ENCODE measurements at regions not wholly inside any gene's neighbourhood (a gene's known extent, or its start where the extent isn't known, plus 50 kb on each side); places are given as distances from the start of the nearest gene placed in this dataset.
A peak's percentile ranks its signal among the peaks of the same experiment; 100 is the strongest.

GRCh38 chr2:177138823-177139222, 73.8 kb upstream of the HNRNPA3 start:
- H3K9me3 ChIP-seq (ENCODE audit: low read depth, low read length), result no peaks in the 10 kb centered on the region
- H3K36me3 ChIP-seq (ENCODE audit: insufficient read depth, low read length), result no peaks in the 10 kb centered on the region
- no peak for TF ChIP-seq EZH2 (IDR thresholded peaks at IDR 0.05)
- no peak for TF ChIP-seq FOXP2 (optimal IDR thresholded peaks at IDR 0.05; ENCODE audit: control extremely low read depth, extremely low read length, insufficient read depth)
- no peak for TF ChIP-seq POLR2AphosphoS5 (IDR thresholded peaks at IDR 0.05; ENCODE audit: borderline replicate concordance, low read depth, low read length)
- no peak overlapping the region for H3K4me3 ChIP-seq
- H3K27ac ChIP-seq, result no peak overlapping the region
- no peak for DNase-seq (ENCODE audit: low read depth, low spot score)
- no peak overlapping the region for H3K9ac ChIP-seq (ENCODE audit: insufficient read length)

DNA sequence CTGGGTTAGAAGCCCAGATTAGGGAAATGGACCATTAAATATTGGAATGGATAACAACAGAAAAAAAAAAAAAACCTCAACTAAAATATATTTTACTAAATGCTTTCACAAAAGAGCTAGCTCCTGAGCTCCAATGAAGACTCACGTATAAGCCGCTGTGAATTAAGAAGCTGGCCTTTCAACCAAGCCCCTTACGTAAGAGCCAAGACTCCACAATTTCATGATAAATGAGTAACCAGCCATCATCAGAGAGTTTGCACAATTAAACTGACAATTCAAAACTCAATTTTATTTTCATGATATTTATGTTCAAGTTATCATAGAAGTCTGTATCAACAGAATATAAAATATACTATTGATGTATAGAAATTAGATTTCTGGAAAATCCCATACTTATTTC, 70.7 kb upstream of the HNRNPA3 start:
- Histone ChIP-seq H3K27ac (no peak overlapping the region), H3K36me3 (ENCODE audit: insufficient read depth, low read length) (no peaks in the 10 kb centered on the region), H3K4me3 (no peak overlapping the region), H3K9ac (ENCODE audit: insufficient read length) (no peak overlapping the region), H3K9me3 (ENCODE audit: low read depth, low read length) (no peaks in the 10 kb centered on the region)
- no peak for TF ChIP-seq POLR2AphosphoS5 (IDR thresholded peaks at IDR 0.05; ENCODE audit: borderline replicate concordance, low read depth, low read length)
- no peak for TF ChIP-seq EZH2 (IDR thresholded peaks at IDR 0.05)
- no peak for TF ChIP-seq FOXP2 (optimal IDR thresholded peaks at IDR 0.05; ENCODE audit: control extremely low read depth, extremely low read length, insufficient read depth)
- DNase-seq (ENCODE audit: low read depth, low spot score), result no peak

DNA sequence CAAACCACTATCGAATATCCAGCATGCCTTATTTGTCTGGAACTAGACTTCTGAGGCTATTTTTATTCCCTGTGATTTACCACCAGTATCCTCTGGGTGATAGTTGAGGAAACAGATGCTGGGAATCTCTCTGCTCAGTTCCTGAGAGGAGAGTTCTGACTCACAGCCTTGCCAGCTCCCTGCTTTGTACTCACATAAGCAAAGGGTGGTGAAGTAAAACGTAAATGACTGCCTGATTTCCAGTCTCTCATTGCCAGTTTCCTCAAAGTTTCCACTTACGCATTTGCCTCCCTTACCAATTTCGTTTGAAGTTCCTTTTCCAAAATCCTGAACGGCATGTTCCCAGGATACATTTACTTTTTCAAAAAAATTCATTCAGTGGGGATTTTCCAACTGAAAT, 69.2 kb upstream of the HNRNPA3 start:
- Histone ChIP-seq H3K36me3 (ENCODE audit: insufficient read depth, low read length) (no peaks in the 10 kb centered on the region), H3K9me3 (ENCODE audit: low read depth, low read length) (no peaks in the 10 kb centered on the region), H3K4me3 (no peak overlapping the region), H3K9ac (ENCODE audit: insufficient read length) (peak overlapping the region; percentile 31), H3K27ac (peak overlapping the region; percentile 56; the same call in 1 of the 2 replicates)
- TF ChIP-seq EZH2 (IDR thresholded peaks at IDR 0.05), result no peak
- no peak for TF ChIP-seq FOXP2 (optimal IDR thresholded peaks at IDR 0.05; ENCODE audit: control extremely low read depth, extremely low read length, insufficient read depth)
- no peak for TF ChIP-seq POLR2AphosphoS5 (IDR thresholded peaks at IDR 0.05; ENCODE audit: borderline replicate concordance, low read depth, low read length)
- DNase-seq (ENCODE audit: low read depth, low spot score), result no peak

- Histone ChIP-seq H3K9ac (ENCODE audit: insufficient read length) (peak overlapping the region; percentile 43), H3K27ac (peak overlapping the region; percentile 88), H3K36me3 (ENCODE audit: insufficient read depth, low read length) (no peaks in the 10 kb centered on the region), H3K4me3 (peak overlapping the region; percentile 90), H3K9me3 (ENCODE audit: low read depth, low read length) (no peaks in the 10 kb centered on the region)
- DNase-seq (ENCODE audit: low read depth, low spot score), result peak; percentile 90
- TF ChIP-seq EZH2 (IDR thresholded peaks at IDR 0.05), result no peak
- TF ChIP-seq POLR2AphosphoS5 (IDR thresholded peaks at IDR 0.05; ENCODE audit: borderline replicate concordance, low read depth, low read length), result no peak
- no peak for TF ChIP-seq FOXP2 (optimal IDR thresholded peaks at IDR 0.05; ENCODE audit: control extremely low read depth, extremely low read length, insufficient read depth)
Observed at GRCh38 chr2:177147093-177147694, 65.4 kb upstream of the HNRNPA3 start.

- Histone ChIP-seq H3K9ac (ENCODE audit: insufficient read length) (peak overlapping the region; percentile 62), H3K36me3 (ENCODE audit: insufficient read depth, low read length) (no peaks in the 10 kb centered on the region), H3K9me3 (ENCODE audit: low read depth, low read length) (no peaks in the 10 kb centered on the region), H3K27ac (peak overlapping the region; percentile 88), H3K4me3 (peak overlapping the region; percentile 90)
- no peak for TF ChIP-seq FOXP2 (optimal IDR thresholded peaks at IDR 0.05; ENCODE audit: control extremely low read depth, extremely low read length, insufficient read depth)
- no peak for TF ChIP-seq POLR2AphosphoS5 (IDR thresholded peaks at IDR 0.05; ENCODE audit: borderline replicate concordance, low read depth, low read length)
- TF ChIP-seq EZH2 (IDR thresholded peaks at IDR 0.05), result no peak
- no peak for DNase-seq (ENCODE audit: low read depth, low spot score)
Observed at GRCh38 chr2:177147834-177148445, 64.7 kb upstream of the HNRNPA3 start.

DNA sequence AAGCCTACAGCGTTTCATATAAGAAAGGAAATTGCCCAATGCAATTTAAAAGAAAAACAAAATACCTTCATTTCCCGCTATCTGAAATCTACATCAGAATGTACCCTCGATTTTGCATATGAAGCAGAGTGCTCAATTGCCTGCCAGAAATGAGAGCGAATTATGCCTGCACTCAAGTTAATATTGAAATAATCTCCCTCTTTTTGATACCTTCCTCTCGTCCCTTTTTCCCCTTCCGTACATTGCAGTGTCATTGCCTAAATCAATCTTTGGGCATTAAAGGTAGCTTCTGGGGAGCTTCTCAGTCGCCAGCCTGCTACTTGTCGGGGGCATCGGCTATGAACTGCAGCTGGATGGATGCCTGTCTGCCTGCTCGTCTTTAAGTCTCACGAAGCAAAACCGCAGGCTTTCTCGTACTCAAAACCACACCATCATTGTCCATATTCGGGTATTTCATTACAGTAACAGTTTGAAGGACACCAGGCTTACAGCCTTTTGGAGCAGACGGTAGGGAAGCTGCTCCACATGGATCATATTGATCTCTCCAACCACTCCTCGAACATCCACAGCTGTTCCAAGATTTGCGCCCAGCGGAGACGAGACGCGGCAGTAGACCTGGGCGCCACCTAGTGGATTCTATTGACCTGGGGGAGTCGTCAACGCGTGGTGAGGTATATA, 64.0 kb upstream of the HNRNPA3 start:
- H3K9ac ChIP-seq (ENCODE audit: insufficient read length), result peak overlapping the region; percentile 62
- TF ChIP-seq POLR2AphosphoS5 (IDR thresholded peaks at IDR 0.05; ENCODE audit: borderline replicate concordance, low read depth, low read length) (no peak; the same call in 1 of the 2 replicates), FOXP2 (optimal IDR thresholded peaks at IDR 0.05; ENCODE audit: control extremely low read depth, extremely low read length, insufficient read depth) (no peak), EZH2 (IDR thresholded peaks at IDR 0.05) (no peak)
- H3K27ac ChIP-seq, result peak overlapping the region; percentile 88
- no peaks in the 10 kb centered on the region for H3K36me3 ChIP-seq (ENCODE audit: insufficient read depth, low read length)
- DNase-seq (ENCODE audit: low read depth, low spot score), result no peak
- H3K9me3 ChIP-seq (ENCODE audit: low read depth, low read length), result no peaks in the 10 kb centered on the region
- peak overlapping the region; percentile 90 for H3K4me3 ChIP-seq

DNA sequence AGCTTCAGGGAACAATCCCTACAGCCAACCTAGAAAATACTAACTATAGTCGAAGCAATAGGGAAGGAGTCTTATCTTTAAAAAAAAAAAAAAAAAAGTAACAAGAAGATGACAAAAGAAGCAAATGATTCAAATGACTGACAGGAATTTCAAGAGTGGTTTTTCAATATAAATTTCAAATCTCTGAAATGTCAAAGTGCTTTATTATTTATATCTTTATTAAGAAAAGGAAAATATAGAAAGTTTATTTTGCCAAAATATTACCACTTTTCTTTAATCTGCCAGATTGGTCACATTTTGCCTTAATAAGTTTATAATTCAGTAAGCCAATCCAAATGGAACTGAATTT, 63.5 kb upstream of the HNRNPA3 start:
- Histone ChIP-seq H3K9me3 (ENCODE audit: low read depth, low read length) (no peaks in the 10 kb centered on the region), H3K4me3 (peak overlapping the region; percentile 90), H3K9ac (ENCODE audit: insufficient read length) (peak overlapping the region; percentile 2), H3K27ac (no peak overlapping the region), H3K36me3 (ENCODE audit: insufficient read depth, low read length) (no peaks in the 10 kb centered on the region)
- TF ChIP-seq EZH2 (IDR thresholded peaks at IDR 0.05) (no peak), POLR2AphosphoS5 (IDR thresholded peaks at IDR 0.05; ENCODE audit: borderline replicate concordance, low read depth, low read length) (no peak), FOXP2 (optimal IDR thresholded peaks at IDR 0.05; ENCODE audit: control extremely low read depth, extremely low read length, insufficient read depth) (no peak)
- DNase-seq (ENCODE audit: low read depth, low spot score), result no peak

- no peak for TF ChIP-seq POLR2AphosphoS5 (IDR thresholded peaks at IDR 0.05; ENCODE audit: borderline replicate concordance, low read depth, low read length)
- TF ChIP-seq EZH2 (IDR thresholded peaks at IDR 0.05), result no peak
- no peak for TF ChIP-seq FOXP2 (optimal IDR thresholded peaks at IDR 0.05; ENCODE audit: control extremely low read depth, extremely low read length, insufficient read depth)
- peak overlapping the region; percentile 44 for H3K4me3 ChIP-seq
- H3K27ac ChIP-seq, result peak overlapping the region; percentile 88
- H3K36me3 ChIP-seq (ENCODE audit: insufficient read depth, low read length), result no peaks in the 10 kb centered on the region
- no peak overlapping the region for H3K9ac ChIP-seq (ENCODE audit: insufficient read length)
- no peak for DNase-seq (ENCODE audit: low read depth, low spot score)
- no peaks in the 10 kb centered on the region for H3K9me3 ChIP-seq (ENCODE audit: low read depth, low read length)
Observed at GRCh38 chr2:177153805-177154204, 58.8 kb upstream of the HNRNPA3 start.
